ENCODE measurements at regions not wholly inside any gene's neighbourhood (a gene's known extent, or its start where the extent isn't known, plus 50 kb on each side); places are given as distances from the start of the nearest gene placed in this dataset.

DNA sequence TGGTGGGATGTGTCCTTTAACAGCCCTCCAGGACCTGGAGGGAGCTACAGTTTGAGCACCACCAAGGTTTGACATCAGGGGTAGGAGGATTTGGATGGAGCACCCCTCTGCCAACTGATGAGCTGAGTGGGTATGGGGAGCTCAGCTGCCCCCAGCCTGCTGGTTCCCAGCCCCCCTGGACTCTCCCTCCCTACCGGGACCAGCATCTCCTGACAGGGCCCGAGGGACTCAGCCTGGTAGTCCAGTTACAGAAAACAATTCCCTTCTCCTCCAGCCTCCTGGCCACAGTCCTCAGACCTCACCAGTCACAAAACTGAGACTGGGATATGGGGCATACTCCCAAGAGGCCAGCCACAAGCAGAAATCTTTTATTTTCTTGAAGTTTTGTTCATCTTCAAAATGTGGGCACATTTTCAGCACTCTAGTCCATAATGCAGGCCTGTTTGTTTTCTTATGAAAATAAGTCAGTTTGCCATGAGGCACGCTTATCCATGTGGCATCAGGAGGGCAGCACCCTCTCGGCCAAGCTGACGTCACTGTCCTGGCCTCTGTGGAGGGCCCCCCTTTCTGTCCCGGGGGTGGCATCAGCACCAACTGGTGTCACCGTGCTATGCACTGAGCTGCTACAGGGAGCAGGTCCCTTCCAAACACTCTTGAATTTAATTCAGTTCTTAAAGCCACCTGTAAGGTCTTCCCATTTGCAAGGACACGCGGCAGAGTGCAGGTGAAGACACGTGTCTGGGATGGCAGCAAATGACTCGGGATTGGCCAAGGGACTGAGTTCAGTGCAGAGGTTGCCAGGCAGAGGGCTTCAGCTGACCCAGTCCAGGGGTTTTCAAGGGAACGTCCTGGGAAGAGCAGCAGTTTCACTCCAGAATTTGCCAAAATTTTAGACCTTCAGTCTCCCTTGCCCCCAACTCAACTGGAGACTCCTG lies 187.6 kb downstream of the GADD45G start:
- DNase-seq (ENCODE audit: low read depth), result no peak

- no peak for DNase-seq (ENCODE audit: low read depth)
These were observed 188.3 kb downstream of the GADD45G start for GRCh38 chr9:89793124-89793495.

GRCh38 chr9:89793551-89793950 lies 188.7 kb downstream of the GADD45G start:
- no peak for DNase-seq (ENCODE audit: low read depth)

- no peak for DNase-seq (ENCODE audit: low read depth)
These were observed 190.1 kb downstream of the GADD45G start for GRCh38 chr9:89794918-89795317.

GRCh38 chr9:89795538-89796195 lies 190.9 kb downstream of the GADD45G start:
- DNase-seq (ENCODE audit: low read depth), result no peak

GRCh38 chr9:89796606-89797005 lies 191.8 kb downstream of the GADD45G start:
- no peak for DNase-seq (ENCODE audit: low read depth)

DNA sequence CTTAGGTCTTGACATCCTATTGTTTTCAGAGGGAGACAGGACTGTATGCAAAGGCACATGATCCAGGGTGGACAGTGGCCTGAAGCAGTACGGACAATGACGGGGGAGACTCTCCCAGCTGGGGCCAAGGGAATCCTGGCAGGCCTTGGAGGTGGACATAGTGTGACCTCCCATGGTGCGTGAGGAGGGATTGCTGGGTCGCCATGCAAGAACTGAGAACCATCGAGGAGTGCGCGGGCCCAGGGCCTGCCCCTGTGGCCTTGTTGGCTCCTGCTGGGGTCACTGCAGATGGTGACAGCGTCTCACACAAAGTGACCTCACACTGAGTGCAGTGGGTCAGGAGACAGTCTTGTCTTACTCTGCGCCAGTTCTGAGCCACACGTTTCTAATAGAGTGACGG lies 192.4 kb downstream of the GADD45G start:
- no peak for DNase-seq (ENCODE audit: low read depth)

DNA sequence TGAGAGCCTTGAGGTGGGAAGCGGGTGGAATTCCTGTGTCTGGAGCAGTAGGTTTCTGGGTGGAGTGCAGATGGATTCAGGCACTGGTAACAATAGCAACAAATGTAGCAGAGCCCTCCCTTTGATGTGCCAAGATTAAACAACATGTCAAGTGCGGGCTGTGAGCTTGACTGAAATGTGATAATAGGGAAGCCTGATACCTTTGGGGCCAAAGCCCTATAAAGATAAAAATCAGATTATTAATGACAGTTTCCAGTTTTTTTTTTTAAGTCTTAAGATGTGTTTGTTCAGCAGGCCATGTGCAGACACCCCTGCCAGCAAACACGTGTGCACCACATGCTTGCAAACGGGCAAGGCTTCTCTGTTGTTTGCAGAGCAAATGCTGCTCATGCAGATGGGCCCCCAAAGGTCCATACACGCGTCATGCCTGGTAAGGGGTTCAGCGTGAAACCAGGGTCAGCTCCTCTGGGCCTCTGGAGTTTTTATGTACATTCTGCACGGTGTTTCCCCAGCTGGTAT lies 193.2 kb downstream of the GADD45G start:
- DNase-seq (ENCODE audit: low read depth), result no peak

GRCh38 chr9:89798547-89799120 lies 193.8 kb downstream of the GADD45G start:
- DNase-seq (ENCODE audit: low read depth), result no peak

DNA sequence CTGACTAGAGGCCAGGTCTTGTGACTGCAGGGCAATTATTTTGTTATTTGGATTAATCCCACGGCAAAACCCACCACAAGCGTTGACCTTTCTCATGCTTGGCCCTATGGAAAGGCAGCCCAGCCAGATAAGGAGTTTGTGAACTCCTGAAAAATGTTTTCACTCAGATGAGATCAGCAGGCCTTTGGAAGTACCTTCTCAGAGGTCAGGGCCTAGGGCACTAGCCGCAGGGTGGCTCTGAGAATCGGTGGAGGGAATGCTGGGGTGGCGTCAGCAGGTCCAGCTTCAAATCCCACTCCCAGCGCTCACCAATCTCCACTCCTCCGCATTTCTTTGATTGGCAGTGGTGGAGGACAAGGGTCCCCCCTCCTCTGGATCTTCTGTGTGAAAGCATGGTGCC lies 194.4 kb downstream of the GADD45G start:
- DNase-seq (ENCODE audit: low read depth), result no peak

GRCh38 chr9:89799766-89800165 lies 195.0 kb downstream of the GADD45G start:
- DNase-seq (ENCODE audit: low read depth), result no peak

DNA sequence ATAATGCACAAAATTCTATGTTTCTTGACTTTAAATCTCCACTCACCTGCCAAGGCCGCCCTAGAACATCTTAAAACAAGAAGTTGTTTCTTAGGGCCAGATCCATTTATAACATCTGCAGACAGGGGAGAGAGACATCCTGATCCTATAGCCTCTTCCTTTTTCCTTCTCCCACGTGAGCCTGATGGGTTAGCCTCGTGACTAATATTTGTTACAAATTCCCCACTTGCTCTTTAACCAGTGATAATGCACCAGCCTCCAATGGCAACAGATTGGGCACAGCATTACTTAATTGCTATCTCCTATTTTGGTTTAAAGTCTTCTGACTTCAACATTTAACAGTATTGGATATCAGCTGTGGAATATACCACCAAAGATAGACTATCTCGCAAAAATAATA lies 196.5 kb downstream of the GADD45G start:
- no peak for DNase-seq (ENCODE audit: low read depth)

DNA sequence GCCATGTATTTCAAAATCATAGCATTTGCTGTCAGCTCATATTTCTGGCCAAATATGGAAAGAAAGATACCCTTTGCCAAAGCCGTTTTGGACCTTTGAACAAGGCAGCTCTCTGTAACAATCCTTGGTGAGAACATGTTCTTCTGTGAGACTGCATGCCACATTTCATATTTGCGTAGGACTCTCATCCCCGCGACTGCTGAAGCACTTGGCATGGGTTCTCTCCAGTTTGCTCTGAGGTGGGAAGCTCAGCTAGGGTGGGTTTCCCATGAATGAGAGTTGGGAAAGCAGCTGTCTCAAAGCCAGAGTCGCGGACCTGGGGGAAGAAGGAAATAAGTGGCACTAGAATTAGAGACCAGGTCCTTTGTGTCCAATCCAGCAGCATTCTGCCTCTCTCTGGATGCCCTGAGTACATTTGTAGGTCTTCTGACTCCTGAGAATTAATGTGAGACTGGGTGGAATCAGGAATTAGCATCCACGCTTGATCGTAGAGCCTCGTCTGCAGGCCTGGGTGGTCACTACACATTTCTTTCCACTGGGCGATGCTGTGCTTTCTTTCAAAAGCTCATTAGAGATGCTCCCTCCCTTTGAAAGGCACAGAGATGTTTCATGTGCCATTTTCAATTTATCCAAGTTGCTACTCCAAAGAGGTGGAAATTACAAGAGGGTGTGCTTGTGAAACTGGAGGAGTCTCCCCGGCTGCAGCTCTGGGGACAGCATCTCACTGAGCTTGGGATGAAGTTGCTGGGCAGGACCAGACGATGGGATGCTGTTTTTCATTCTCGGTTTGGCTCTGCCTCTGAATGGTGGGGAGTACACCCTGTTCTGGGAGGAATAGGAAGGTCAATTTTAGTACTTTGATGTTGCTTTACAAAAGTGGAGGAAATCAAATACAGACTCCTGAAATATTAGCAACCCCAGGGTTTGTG lies 197.2 kb downstream of the GADD45G start:
- no peak for DNase-seq (ENCODE audit: low read depth)

- DNase-seq (ENCODE audit: low read depth), result no peak
These were observed 198.1 kb downstream of the GADD45G start for GRCh38 chr9:89802781-89803355.

DNA sequence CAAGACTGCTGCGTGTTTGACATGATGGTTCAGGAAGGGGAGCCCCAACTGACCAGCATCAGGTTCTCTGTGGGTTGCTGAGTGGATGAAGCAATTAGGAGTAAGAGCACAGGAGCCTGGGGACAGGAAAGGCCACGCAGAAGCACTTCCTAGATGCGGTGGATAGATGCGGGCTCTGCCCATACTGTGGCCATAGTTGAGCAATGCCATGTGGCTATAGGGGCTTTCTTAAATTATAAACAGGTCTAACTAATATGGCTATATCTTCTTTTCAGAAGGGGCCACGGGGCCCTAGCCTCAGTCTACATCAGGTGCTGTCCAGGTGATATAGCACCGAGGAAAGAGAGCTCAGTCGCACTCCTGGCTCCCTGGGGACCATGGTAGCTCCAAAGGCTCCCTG lies 198.6 kb downstream of the GADD45G start:
- no peak for DNase-seq (ENCODE audit: low read depth)

GRCh38 chr9:89804766-89805531 lies 200.1 kb downstream of the GADD45G start:
- no peak for DNase-seq (ENCODE audit: low read depth)

GRCh38 chr9:89805571-89806292 lies 200.9 kb downstream of the GADD45G start:
- DNase-seq (ENCODE audit: low read depth), result no peak

DNA sequence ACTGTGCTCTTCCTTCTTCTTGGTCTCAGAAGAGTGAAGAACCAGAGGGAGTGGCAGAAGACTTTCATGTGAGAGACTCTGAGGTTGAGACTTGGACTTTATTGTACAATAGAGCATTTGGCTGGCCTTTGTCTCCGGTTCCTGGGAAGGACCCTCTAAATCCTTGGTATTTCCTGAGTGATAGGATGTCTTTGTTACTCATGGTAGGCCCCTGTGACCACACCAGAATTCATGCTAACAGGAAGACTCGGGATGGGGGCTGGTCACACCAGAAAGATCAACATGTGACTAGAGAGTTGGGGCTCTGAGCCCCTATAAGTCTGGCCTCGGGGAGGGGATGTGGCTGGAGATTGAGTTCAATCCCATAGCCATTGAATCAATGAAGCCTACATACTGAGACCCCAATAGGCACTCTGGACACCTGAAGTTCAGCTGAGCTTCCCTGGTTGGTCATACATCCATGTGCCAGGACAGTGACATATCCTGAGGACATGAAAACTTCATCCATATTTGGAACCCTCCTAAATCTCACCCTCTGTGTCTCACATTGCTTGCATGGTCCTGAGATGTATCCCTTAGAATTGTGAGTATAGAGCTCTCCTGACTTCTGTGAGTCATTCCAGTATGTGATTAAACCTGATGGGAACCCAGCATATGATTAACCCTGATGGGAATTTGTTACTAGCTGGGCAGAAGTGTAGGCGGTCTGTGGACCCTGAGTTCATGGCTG lies 201.7 kb downstream of the GADD45G start:
- no peak for DNase-seq (ENCODE audit: low read depth)

DNA sequence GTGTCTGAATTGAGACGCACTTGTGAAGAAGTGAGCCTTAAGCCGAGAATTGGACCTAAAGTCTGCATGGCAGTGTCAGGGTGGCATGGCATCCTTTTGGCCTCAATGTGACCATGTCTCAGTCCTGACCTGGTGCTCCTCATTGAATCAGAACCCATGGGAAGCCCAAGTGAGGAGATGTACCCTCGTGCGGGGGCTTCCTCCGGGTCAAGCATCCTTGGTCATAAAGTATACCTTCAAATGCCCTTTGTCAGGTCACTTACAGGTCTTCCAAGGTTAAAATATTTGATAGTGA lies 202.2 kb downstream of the GADD45G start:
- no peak for DNase-seq (ENCODE audit: low read depth)

Measured in T follicular helper cell (primary cell).